H1 (cell line): ENCODE measurements at regions not wholly inside any gene's neighbourhood (a gene's known extent, or its start where the extent isn't known, plus 50 kb on each side); places are given as distances from the start of the nearest gene placed in this dataset.

Experiments used
- BRCA1 ChIP-seq: IDR thresholded peaks from 2 replicates; pipeline ENCODE4 v1.6.1; 2012; ENCODE audit warnings: low read depth, low read length, improper control_type of control experiment
- GABPA ChIP-seq: IDR thresholded peaks from 2 replicates; pipeline ENCODE4 v1.6.1; 2011; ENCODE audit warnings: mild to moderate bottlenecking, low read length, moderate library complexity, borderline replicate concordance; ENCODE audit not compliant: insufficient read depth
- PHF8 ChIP-seq: fragments of 200-600 bp; sonication (generic); conservative IDR thresholded peaks from 2 replicates; pipeline ENCODE4 v1.7.1; 2012; ENCODE audit warnings: low read depth, mild to moderate bottlenecking, inconsistent platforms, low read length, moderate library complexity
- SIN3A ChIP-seq, 2 experiments: IDR thresholded peaks in 1 of 2; conservative IDR thresholded peaks in 1 of 2; 2 replicates each; pipeline ENCODE4 v1.6.1; 2011 to 2012; ENCODE audit warnings: low read length in 2 of 2, improper control_type of control experiment in 1 of 2, low read depth in 1 of 2, mild to moderate bottlenecking in 1 of 2
- TAF7 ChIP-seq: optimal IDR thresholded peaks from 2 replicates; pipeline ENCODE3; 2011; ENCODE audit warnings: low read depth, mild to moderate bottlenecking, inconsistent platforms, low read length, moderate library complexity, borderline replicate concordance
- TEAD4 ChIP-seq: IDR thresholded peaks from 2 replicates; pipeline ENCODE4 v1.6.1; 2012; ENCODE audit warnings: low read depth, low read length, inconsistent platforms, mixed read lengths
- ZNF274 ChIP-seq: IDR thresholded peaks from 2 replicates; pipeline ENCODE4 v1.7.0; 2012; ENCODE audit warnings: low read length, borderline replicate concordance; ENCODE audit errors: extremely low read depth
- TF ChIP-seq, protein P1 (sequence below): fragments of 300-600 bp; sonication (generic); IDR thresholded peaks from 2 replicates; pipeline ENCODE4 v1.7.1; 2012; ENCODE audit warnings: low read length, moderate library complexity, mild to moderate bottlenecking, inconsistent platforms; ENCODE audit not compliant: insufficient replicate concordance

DNA sequence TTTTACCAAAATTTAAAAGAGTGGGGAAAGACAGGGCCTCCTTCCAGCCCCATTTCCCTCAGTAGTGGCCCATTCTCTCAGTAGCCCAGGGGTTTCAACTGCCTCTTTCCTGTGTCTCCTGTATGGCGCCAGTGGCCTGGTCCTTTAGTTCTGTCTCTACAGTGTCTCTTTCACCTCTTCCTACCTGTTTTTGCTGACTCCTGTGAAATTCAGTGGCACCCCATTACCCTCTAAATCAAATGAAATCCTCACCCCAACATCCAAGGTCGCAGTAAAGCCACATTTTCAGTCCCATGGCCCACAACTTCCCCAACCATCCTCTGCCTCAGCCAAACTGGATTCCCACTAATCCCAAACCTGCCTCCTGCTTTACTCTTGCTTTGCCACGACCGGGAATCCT, 200.7 kb downstream of the IPMK start (continued):
- TF ChIP-seq, protein P1, sequence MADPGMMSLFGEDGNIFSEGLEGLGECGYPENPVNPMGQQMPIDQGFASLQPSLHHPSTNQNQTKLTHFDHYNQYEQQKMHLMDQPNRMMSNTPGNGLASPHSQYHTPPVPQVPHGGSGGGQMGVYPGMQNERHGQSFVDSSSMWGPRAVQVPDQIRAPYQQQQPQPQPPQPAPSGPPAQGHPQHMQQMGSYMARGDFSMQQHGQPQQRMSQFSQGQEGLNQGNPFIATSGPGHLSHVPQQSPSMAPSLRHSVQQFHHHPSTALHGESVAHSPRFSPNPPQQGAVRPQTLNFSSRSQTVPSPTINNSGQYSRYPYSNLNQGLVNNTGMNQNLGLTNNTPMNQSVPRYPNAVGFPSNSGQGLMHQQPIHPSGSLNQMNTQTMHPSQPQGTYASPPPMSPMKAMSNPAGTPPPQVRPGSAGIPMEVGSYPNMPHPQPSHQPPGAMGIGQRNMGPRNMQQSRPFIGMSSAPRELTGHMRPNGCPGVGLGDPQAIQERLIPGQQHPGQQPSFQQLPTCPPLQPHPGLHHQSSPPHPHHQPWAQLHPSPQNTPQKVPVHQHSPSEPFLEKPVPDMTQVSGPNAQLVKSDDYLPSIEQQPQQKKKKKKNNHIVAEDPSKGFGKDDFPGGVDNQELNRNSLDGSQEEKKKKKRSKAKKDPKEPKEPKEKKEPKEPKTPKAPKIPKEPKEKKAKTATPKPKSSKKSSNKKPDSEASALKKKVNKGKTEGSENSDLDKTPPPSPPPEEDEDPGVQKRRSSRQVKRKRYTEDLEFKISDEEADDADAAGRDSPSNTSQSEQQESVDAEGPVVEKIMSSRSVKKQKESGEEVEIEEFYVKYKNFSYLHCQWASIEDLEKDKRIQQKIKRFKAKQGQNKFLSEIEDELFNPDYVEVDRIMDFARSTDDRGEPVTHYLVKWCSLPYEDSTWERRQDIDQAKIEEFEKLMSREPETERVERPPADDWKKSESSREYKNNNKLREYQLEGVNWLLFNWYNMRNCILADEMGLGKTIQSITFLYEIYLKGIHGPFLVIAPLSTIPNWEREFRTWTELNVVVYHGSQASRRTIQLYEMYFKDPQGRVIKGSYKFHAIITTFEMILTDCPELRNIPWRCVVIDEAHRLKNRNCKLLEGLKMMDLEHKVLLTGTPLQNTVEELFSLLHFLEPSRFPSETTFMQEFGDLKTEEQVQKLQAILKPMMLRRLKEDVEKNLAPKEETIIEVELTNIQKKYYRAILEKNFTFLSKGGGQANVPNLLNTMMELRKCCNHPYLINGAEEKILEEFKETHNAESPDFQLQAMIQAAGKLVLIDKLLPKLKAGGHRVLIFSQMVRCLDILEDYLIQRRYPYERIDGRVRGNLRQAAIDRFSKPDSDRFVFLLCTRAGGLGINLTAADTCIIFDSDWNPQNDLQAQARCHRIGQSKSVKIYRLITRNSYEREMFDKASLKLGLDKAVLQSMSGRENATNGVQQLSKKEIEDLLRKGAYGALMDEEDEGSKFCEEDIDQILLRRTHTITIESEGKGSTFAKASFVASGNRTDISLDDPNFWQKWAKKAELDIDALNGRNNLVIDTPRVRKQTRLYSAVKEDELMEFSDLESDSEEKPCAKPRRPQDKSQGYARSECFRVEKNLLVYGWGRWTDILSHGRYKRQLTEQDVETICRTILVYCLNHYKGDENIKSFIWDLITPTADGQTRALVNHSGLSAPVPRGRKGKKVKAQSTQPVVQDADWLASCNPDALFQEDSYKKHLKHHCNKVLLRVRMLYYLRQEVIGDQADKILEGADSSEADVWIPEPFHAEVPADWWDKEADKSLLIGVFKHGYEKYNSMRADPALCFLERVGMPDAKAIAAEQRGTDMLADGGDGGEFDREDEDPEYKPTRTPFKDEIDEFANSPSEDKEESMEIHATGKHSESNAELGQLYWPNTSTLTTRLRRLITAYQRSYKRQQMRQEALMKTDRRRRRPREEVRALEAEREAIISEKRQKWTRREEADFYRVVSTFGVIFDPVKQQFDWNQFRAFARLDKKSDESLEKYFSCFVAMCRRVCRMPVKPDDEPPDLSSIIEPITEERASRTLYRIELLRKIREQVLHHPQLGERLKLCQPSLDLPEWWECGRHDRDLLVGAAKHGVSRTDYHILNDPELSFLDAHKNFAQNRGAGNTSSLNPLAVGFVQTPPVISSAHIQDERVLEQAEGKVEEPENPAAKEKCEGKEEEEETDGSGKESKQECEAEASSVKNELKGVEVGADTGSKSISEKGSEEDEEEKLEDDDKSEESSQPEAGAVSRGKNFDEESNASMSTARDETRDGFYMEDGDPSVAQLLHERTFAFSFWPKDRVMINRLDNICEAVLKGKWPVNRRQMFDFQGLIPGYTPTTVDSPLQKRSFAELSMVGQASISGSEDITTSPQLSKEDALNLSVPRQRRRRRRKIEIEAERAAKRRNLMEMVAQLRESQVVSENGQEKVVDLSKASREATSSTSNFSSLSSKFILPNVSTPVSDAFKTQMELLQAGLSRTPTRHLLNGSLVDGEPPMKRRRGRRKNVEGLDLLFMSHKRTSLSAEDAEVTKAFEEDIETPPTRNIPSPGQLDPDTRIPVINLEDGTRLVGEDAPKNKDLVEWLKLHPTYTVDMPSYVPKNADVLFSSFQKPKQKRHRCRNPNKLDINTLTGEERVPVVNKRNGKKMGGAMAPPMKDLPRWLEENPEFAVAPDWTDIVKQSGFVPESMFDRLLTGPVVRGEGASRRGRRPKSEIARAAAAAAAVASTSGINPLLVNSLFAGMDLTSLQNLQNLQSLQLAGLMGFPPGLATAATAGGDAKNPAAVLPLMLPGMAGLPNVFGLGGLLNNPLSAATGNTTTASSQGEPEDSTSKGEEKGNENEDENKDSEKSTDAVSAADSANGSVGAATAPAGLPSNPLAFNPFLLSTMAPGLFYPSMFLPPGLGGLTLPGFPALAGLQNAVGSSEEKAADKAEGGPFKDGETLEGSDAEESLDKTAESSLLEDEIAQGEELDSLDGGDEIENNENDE: no peak
- TF ChIP-seq TEAD4: no peak
- no peak for TF ChIP-seq SIN3A (conservative IDR thresholded peaks at IDR 0.05 in 1 of 2, IDR thresholded peaks at IDR 0.05 in 1 of 2; ENCODE audit: low read depth in 1 of 2, low read length in 2 of 2)
- no peak for TF ChIP-seq GABPA
- TF ChIP-seq ZNF274: no peak
- no peak for TF ChIP-seq BRCA1
- TF ChIP-seq PHF8: no peak
- TF ChIP-seq TAF7: no peak
